ENCODE measurements at regions not wholly inside any gene's neighbourhood (a gene's known extent, or its start where the extent isn't known, plus 50 kb on each side); places are given as distances from the start of the nearest gene placed in this dataset.

- TF ChIP-seq EZH2phosphoT487 (IDR thresholded peaks at IDR 0.05; ENCODE audit: insufficient read depth, low read depth), result no peak
- TF ChIP-seq EZH2 (IDR thresholded peaks at IDR 0.05; ENCODE audit: insufficient read depth, poor library complexity, severe bottlenecking), result no peak
Observed at GRCh38 chr6:165936660-165937059, 231.0 kb downstream of the TBXT start.
